NCI-H1436 (cell line): ENCODE measurements at regions not wholly inside any gene's neighbourhood (a gene's known extent, or its start where the extent isn't known, plus 50 kb on each side); places are given as distances from the start of the nearest gene placed in this dataset.

Experiments
- DNase-seq: peaks from one replicate; lab custom pipeline; 2025; lab: John Stamatoyannopoulos, UW

- no peak for DNase-seq
Observed at GRCh38 chr12:63090716-63091115, 60.3 kb downstream of the AVPR1A start.

- DNase-seq: no peak
Observed at GRCh38 chr12:63086149-63086915, 64.7 kb downstream of the AVPR1A start.

GRCh38 chr12:63085120-63085519, 65.9 kb downstream of the AVPR1A start:
- DNase-seq: no peak

- DNase-seq: no peak
Observed at GRCh38 chr12:63084501-63084900, 66.5 kb downstream of the AVPR1A start.

- no peak for DNase-seq
Observed at GRCh38 chr12:63083046-63083445, 68.0 kb downstream of the AVPR1A start.

- no peak for DNase-seq
Observed at GRCh38 chr12:63079791-63080502, 71.1 kb downstream of the AVPR1A start.

GRCh38 chr12:63078906-63079305, 72.1 kb downstream of the AVPR1A start:
- DNase-seq: no peak

- no peak for DNase-seq
Observed at GRCh38 chr12:63075376-63076060, 75.5 kb downstream of the AVPR1A start.

GRCh38 chr12:63070709-63071108, 80.3 kb downstream of the AVPR1A start:
- DNase-seq: no peak

GRCh38 chr12:63069860-63070617, 81.0 kb downstream of the AVPR1A start:
- no peak for DNase-seq

- DNase-seq: no peak
Observed at GRCh38 chr12:63068857-63069442, 82.1 kb downstream of the AVPR1A start.

- no peak for DNase-seq
Observed at GRCh38 chr12:63066782-63067181, 84.2 kb downstream of the AVPR1A start.

- no peak for DNase-seq
Observed at GRCh38 chr12:63066136-63066535, 84.9 kb downstream of the AVPR1A start.

- DNase-seq: no peak
Observed at GRCh38 chr12:63064080-63064479, 86.9 kb downstream of the AVPR1A start.

GRCh38 chr12:63056649-63057048, 94.4 kb downstream of the AVPR1A start:
- no peak for DNase-seq

- no peak for DNase-seq
Observed at GRCh38 chr12:63052696-63053095, 98.3 kb downstream of the AVPR1A start.

GRCh38 chr12:63047146-63047545, 103.9 kb downstream of the AVPR1A start:
- DNase-seq: no peak

- no peak for DNase-seq
Observed at GRCh38 chr12:63045020-63045860, 105.8 kb downstream of the AVPR1A start.

GRCh38 chr12:63042646-63043045, 107.7 kb upstream of the PPM1H start:
- DNase-seq: no peak

- no peak for DNase-seq
Observed at GRCh38 chr12:63041601-63042000, 106.7 kb upstream of the PPM1H start.
